Activated CD4-positive, alpha-beta memory T cell treated with anti-CD3 and anti-CD28 coated beads, Interleukin-2, amount 10 ng/mL, durations not matched to agents 7 days and 5 days (primary cell): ENCODE measurements at regions not wholly inside any gene's neighbourhood (a gene's known extent, or its start where the extent isn't known, plus 50 kb on each side); places are given as distances from the start of the nearest gene placed in this dataset.

Experiments used
- CTCF ChIA-PET: fragments of 350-600 bp; sonication (Branson Sonifier 250); formaldehyde crosslinking; loops from one replicate; lab custom pipeline; 2021; ENCODE audit warnings: antibody characterized with exemption, inconsistent platforms; lab: Charles Lee
- POLR2A ChIA-PET: fragments of 350-600 bp; sonication (Branson Sonifier 250); formaldehyde crosslinking; loops from one replicate; lab custom pipeline; 2021; ENCODE audit warnings: antibody characterized with exemption; lab: Charles Lee
- DNase-seq: peaks from one replicate; pipeline ENCODE4 v3.0.0-alpha.2; 2020
- H3K27ac Mint-ChIP-seq: one replicate; pipeline ENCODE4 v1.8.0; 2021; ENCODE audit warnings: mild to moderate bottlenecking, mixed read lengths
- H3K27me3 Mint-ChIP-seq: one replicate; pipeline ENCODE4 v1.8.0; 2021; ENCODE audit warnings: mixed read lengths
- H3K36me3 Mint-ChIP-seq: one replicate; pipeline ENCODE4 v1.8.0; 2021; ENCODE audit warnings: low read depth, mixed read lengths
- H3K4me1 Mint-ChIP-seq: one replicate; pipeline ENCODE4 v1.8.0; 2021; ENCODE audit warnings: mixed read lengths
- H3K4me3 Mint-ChIP-seq: one replicate; pipeline ENCODE4 v1.8.0; 2021; ENCODE audit warnings: mild to moderate bottlenecking, mixed read lengths
- H3K9me3 Mint-ChIP-seq: one replicate; pipeline ENCODE4 v1.8.0; 2021; ENCODE audit warnings: mixed read lengths

DNA sequence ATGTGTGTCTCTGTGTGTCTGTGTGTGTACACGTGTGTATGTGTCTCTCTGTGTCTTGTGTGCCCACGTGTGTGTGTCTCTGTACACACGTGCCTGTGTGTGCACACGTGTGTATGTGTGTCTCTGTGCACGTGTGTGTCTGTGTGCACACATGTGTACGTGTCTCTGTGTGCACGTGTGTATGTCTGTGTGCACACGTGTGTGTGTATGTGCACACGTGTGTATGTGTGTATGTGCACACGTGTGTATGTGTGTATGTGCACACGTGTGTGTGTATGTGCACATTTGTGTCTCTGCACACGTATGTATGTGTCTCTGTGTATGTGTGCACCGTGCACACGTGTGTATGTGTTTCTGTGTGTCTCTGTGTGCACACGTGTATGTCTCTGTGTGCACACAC is 248.7 kb upstream of the SHH start:
- Mint-ChIP-seq H3K36me3 (peaks cover 5% of the 10 kb centered on the region), H3K4me3 (no peak overlapping the region)

DNA sequence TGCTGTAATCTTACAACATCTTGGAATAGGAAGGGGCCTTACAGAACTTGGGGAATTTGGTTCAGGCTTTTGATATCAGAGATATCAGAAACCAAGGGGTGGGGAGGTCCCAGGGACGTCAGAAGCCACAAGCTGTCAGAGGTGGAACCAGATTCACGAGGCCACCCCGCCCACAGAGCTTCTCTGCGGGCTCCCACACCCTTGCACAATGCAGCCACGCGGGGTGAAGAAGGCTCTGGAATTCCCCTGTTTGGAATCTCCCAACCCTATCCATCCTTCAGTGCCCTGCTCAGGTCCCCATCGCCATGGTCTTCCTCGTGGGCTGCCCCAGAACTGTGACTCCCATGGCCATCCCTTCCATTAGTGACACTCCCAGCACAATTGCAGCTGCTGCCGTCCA is 247.1 kb upstream of the SHH start:
- Mint-ChIP-seq H3K27ac (no peak overlapping the region), H3K4me3 (no peak overlapping the region), H3K36me3 (peaks cover 5% of the 10 kb centered on the region), H3K9me3 (peaks cover 27% of the 10 kb centered on the region), H3K4me1 (no peaks in the 10 kb centered on the region), H3K27me3 (no peaks in the 10 kb centered on the region)
- no peak for DNase-seq
- POLR2A ChIA-PET = no interaction called here
- CTCF ChIA-PET = no interaction called here

More for the DNA sequence above, 248.7 kb upstream of the SHH start:
- H3K27me3 Mint-ChIP-seq = no peaks in the 10 kb centered on the region
- H3K27ac Mint-ChIP-seq = no peak overlapping the region
- ChIA-PET CTCF (no interaction called here), POLR2A (no interaction called here)
- H3K9me3 Mint-ChIP-seq = peaks cover 27% of the 10 kb centered on the region
- no peak for DNase-seq
- no peaks in the 10 kb centered on the region for H3K4me1 Mint-ChIP-seq

DNA sequence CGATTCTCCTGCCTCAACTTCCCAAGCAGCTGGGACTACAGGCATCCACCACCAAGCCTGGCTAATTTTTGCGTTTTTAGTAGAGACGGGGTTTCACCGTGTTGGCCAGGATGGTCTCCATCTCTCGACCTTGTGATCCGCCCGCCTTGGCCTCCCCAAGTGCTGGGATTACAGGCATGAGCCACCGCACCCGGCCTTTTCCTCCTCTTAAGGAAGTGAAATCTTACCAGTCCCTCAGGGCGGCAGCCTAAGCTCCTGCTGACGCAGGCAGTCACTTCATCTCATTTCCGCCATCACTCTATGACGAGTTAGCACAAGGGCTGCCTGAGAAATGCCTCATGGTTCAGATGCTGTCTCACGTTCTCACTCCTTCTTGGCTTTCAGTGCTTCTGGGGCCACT is 246.0 kb upstream of the SHH start:
- no peak overlapping the region for H3K4me3 Mint-ChIP-seq
- DNase-seq = no peak
- no peak overlapping the region for H3K27ac Mint-ChIP-seq
- ChIA-PET CTCF (no interaction called here), POLR2A (no interaction called here)
- H3K9me3 Mint-ChIP-seq = peaks cover 29% of the 10 kb centered on the region
- H3K4me1 Mint-ChIP-seq = no peaks in the 10 kb centered on the region
- H3K27me3 Mint-ChIP-seq = no peaks in the 10 kb centered on the region
- H3K36me3 Mint-ChIP-seq = peaks cover 5% of the 10 kb centered on the region

DNA sequence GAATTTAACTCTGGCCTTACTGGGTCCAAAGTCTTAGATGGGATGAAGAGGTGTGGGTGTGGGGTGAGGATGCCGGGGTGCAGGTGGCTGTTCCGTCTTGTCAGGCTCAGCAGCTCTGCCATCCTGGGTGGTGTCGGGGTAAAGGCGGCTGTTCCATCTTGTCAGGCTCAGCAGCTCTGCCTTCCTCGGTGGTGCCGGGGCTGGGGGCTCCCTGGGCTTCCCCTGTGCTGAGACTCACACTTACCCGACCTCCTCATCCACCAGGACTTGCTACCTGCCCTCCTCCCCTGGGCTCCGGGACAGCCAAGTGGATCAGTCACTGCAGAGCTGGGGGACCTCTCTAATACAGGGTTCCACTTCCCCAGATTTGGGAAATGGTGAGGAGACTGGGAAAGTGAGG is 244.3 kb upstream of the SHH start:
- ChIA-PET POLR2A (no interaction called here), CTCF (no interaction called here)
- H3K9me3 Mint-ChIP-seq = peaks cover 18% of the 10 kb centered on the region
- no peak overlapping the region for H3K27ac Mint-ChIP-seq
- H3K36me3 Mint-ChIP-seq = peaks cover 5% of the 10 kb centered on the region
- H3K27me3 Mint-ChIP-seq = no peaks in the 10 kb centered on the region
- no peaks in the 10 kb centered on the region for H3K4me1 Mint-ChIP-seq
- no peak overlapping the region for H3K4me3 Mint-ChIP-seq
- no peak for DNase-seq

DNA sequence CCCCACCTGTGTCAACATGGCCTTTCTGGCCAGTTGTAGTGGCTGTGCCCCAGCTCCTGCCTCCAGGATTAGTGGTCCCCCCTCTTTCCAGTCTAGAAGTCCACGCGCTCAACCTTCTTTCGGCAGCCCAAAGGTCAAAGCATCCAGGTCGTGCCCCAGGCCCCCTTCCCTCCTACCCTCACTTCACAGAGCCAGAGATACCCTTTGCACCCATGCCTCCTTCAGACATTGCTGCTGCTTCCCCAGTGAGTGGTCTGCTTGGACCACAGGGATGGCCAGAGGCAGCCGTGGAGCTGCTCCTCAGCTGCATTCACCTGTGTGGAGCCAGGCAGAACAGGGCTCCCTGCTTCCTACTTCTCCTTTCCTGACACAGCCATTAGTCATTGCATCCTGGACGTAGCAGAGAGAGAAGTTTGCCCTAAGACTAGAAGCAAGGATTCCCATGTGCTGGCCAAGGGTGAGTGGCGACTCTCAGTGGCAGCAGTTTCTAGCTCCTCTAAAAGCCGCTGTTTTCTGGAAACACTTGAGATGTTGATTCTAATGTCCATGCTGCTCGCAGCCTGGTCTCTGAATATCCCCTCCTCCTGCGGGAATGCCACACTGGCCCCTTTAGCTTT is 243.1 kb upstream of the SHH start:
- H3K4me1 Mint-ChIP-seq = no peaks in the 10 kb centered on the region
- no peaks in the 10 kb centered on the region for H3K27me3 Mint-ChIP-seq
- H3K36me3 Mint-ChIP-seq = no peaks in the 10 kb centered on the region
- ChIA-PET POLR2A (no interaction called here), CTCF (no interaction called here)
- no peak for DNase-seq
- H3K4me3 Mint-ChIP-seq = no peak overlapping the region
- H3K27ac Mint-ChIP-seq = no peak overlapping the region
- H3K9me3 Mint-ChIP-seq = peaks cover 6% of the 10 kb centered on the region

DNA sequence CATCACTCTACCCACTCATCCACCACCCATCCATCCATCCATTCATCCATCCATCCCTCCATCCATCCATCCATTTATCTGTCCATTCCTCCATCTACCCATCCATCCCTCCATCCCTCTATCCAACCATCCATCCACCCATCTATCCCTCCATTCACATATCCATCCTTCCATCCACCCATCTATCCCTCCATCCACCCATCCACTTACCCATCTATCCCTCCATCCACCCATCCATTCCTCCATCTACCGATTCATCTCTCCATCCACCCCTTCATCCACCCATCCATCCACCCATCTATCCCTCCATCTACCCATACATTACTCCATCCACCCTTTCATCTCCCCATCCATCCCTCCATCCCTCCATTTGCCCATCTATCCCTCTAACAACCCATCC is 239.6 kb upstream of the SHH start:
- ChIA-PET POLR2A (no interaction called here), CTCF (no interaction called here)
- no peak overlapping the region for H3K4me3 Mint-ChIP-seq
- H3K36me3 Mint-ChIP-seq = no peaks in the 10 kb centered on the region
- H3K27me3 Mint-ChIP-seq = no peaks in the 10 kb centered on the region
- DNase-seq = no peak
- peaks cover 2% of the 10 kb centered on the region for H3K9me3 Mint-ChIP-seq
- H3K27ac Mint-ChIP-seq = no peak overlapping the region
- H3K4me1 Mint-ChIP-seq = no peaks in the 10 kb centered on the region

DNA sequence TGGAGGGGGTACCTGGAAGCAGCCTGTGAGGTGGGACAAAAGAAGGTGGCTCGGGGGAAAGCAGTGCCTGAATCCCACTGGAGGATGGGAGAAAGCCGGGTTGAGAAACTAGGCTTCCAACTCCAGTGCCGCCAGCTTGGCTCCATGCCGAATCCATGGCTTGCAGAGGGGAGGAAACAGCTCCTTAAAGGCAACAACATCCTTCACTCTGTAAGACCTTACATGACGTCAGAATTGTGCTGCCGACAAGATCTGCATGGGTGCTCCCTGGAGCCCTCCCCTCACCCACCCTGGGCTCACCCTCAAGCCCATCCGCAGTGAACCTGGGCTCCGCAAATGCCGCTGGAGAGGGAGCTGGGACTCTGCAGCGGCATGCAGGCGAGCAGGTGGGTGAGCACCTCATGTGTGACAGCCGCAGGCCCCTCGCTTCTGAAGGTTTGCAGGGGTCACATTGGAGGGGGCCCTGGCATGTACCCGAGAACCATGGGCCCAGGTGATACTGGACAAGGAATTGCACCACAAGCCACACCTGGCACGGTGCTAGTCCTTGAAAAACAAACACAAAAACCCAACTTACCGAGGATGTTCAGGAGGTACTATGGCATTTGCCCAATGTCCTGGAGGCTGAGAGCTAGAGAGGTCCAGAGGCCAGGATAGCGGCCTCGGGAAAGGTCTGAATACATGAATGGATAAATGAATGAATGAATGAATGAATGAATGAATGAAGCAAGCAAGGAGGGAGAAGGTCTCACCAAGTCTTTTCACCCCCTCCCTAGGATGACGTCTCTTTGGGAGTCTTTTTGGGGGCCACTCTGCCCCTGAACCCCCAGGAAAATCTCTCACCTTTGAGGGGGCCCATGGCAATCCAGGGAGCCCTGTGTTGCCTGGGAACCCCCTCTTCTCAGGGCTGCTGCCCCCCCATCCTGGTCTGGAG is 238.6 kb upstream of the SHH start:
- H3K9me3 Mint-ChIP-seq = peaks cover 2% of the 10 kb centered on the region
- H3K36me3 Mint-ChIP-seq = no peaks in the 10 kb centered on the region
- no peak for DNase-seq
- POLR2A ChIA-PET = no interaction called here
- no peak overlapping the region for H3K4me3 Mint-ChIP-seq
- no peaks in the 10 kb centered on the region for H3K4me1 Mint-ChIP-seq
- no peak overlapping the region for H3K27ac Mint-ChIP-seq
- CTCF ChIA-PET = no interaction called here
- no peaks in the 10 kb centered on the region for H3K27me3 Mint-ChIP-seq

DNA sequence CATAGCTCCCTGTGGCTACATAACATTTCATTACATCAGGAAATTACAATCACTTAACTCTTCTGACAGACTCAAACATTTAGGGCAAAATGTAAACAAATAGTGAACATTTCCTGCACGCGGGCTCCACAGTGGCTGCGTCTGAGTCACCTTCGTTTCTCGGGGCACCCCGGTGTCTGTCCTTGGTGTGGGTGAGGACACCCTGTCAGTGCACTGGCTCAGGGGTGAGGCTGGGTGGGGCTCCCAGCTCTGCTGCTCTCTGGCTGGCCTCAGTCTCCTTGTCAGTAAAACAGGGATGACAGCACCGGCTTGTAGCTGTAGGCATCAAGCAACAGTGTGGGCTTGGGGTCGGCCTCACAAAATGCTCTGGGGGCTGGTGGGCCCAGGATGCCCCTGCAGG is 237.1 kb upstream of the SHH start:
- no peak overlapping the region for H3K4me3 Mint-ChIP-seq
- no peaks in the 10 kb centered on the region for H3K4me1 Mint-ChIP-seq
- no peaks in the 10 kb centered on the region for H3K36me3 Mint-ChIP-seq

DNA sequence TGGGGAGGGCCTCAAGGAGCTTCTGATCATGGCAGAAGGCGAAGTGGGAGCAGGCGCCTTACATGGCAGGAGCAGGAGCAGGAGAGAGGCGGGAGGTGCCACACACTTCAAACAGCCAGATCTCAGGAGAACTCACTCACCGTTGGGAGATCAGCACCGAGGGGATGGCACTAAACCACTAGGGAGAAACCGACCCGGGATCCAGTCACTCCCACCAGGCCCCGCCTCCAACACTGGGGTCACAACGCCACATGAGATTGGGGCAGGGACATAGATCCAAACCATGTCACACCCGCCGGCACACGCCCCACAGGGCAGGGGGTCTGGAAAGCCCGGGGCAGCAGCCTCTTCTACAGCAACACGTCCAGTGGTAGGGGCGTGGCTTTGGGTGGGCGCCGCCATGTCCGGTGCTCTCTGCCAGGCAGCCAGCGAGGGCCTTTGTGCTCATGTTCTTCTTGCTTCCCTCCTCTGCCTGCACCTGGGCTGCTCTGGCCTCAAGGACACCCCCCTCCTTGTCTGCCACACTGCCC is 233.8 kb upstream of the SHH start:
- ChIA-PET CTCF (no interaction called here), POLR2A (no interaction called here)
- Mint-ChIP-seq H3K9me3 (no peaks in the 10 kb centered on the region), H3K4me1 (no peaks in the 10 kb centered on the region), H3K27me3 (no peaks in the 10 kb centered on the region), H3K27ac (no peak overlapping the region), H3K4me3 (no peak overlapping the region), H3K36me3 (no peaks in the 10 kb centered on the region)
- DNase-seq = no peak

More for the DNA sequence above, 237.1 kb upstream of the SHH start:
- DNase-seq = no peak
- H3K27me3 Mint-ChIP-seq = no peaks in the 10 kb centered on the region
- peaks cover 2% of the 10 kb centered on the region for H3K9me3 Mint-ChIP-seq
- no peak overlapping the region for H3K27ac Mint-ChIP-seq
- ChIA-PET CTCF (no interaction called here), POLR2A (no interaction called here)

DNA sequence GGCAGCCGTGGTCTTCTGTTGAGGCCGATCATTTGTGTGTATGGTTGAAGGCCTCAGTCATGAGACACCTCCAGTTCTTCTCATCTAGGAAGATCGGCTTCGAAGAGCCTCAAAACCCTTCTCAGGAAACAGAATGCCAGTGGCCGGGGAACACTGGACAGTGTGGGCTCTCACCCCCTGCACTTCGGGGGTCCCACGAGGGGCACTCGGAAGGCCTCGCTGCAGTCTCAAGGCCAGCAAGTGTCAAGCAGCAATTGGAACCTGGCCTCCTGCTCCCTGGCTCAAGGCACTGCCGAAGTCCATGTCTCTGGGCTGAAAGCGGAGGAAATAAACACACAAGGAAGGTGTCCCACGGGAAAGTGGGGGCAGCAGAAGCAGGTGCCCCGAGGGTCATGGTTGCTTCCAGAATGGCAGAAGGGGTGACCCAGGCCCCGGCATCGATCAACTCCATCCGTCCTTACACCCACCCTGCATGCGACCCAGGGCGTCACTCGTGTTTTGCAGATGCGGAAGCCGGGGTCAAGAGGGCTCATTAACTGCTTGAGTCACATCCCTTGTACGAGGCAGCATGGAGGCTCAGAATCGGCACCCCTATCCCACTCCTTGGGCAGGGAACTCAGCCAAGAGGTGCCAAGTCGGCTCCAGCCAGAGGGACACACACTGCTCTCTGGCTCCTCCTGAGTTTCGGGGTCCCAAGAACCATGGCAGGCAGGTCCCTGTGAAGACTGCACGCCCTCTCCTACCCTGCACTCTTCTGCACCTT is 231.3 kb upstream of the SHH start:
- CTCF ChIA-PET = no interaction called here
- Mint-ChIP-seq H3K27me3 (no peaks in the 10 kb centered on the region), H3K4me1 (no peaks in the 10 kb centered on the region), H3K27ac (no peak overlapping the region), H3K4me3 (no peak overlapping the region), H3K9me3 (no peaks in the 10 kb centered on the region), H3K36me3 (no peaks in the 10 kb centered on the region)
- DNase-seq = no peak
- POLR2A ChIA-PET = no interaction called here

DNA sequence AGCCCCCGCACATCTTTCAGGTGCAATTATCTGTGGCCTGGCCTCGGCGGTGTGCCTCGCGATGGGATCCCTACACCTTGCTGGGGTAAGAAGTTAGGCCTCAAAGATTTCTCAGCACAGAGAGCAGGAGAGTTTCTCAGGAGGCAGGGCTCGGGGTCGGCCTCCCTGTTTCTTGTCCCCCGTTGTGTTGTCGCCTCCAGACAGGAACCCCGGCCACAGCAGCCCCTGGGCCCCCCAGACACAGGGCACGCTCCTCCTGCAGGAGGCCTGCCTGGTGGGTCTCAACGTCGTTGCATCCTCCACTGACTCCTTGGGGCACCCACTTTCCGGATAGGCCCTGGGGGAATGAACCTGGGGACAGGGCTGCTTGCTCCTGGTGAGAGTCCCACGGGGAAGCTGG is 229.1 kb upstream of the SHH start:
- Mint-ChIP-seq H3K4me3 (no peak overlapping the region), H3K4me1 (no peaks in the 10 kb centered on the region), H3K9me3 (no peaks in the 10 kb centered on the region), H3K36me3 (no peaks in the 10 kb centered on the region), H3K27ac (no peak overlapping the region), H3K27me3 (no peaks in the 10 kb centered on the region)
- ChIA-PET POLR2A (no interaction called here), CTCF (no interaction called here)
- no peak for DNase-seq

DNA sequence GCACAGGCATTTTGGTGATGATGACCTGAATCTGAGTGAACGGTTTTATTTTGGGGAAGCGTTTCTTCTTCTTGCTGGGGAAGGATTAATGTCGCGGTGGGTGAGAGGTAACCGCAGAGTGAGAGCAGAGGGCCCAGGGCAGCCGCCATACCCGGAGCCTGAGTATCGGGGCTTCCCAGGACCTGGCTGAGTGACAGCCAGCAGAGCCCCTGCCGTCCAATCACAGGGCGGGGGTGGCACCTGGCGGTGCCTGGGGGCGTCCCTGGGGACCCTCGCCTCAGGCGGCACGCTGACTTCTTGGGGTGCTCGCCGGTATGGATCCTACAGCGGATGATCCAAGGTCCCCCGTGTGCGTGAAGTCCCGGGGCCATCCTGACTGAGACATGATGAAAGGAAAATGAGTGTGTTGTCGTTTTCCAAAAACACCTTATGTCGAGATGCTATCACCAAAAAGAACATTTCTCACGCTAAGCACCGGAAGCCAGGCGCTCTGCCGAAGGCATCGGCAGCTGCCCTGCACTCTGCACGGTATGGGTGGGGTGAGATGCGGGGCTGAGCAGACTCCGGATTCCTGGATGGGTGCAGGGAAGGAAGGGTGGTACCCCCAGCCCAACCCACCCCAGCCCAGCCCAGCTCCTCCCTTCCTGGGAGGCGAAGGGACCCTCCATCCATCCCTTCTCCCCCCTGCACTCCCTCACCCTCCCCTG is 227.9 kb upstream of the SHH start:
- CTCF ChIA-PET = no interaction called here
- no peaks in the 10 kb centered on the region for H3K9me3 Mint-ChIP-seq

DNA sequence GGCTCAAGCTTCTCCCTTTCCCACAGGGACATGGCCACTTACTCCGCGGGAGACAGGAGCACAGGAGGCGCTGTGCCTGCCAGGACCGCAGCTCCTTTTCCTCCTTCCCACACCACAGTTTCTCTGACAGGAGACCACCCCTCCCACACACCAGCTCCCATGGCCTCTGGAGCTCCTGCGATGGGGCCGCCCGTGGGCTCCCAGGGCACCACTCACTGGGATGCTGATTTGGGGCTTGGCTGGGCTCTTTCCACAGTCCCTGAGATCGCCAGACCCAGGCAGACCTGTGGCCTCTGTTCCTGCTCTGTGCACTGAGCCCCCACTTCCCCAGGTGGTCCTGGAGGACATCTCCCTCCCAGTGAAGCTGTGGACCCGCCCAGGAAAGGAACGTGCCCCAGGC is 226.9 kb upstream of the SHH start:
- Mint-ChIP-seq H3K27ac (no peak overlapping the region), H3K4me3 (no peak overlapping the region), H3K9me3 (no peaks in the 10 kb centered on the region), H3K4me1 (no peaks in the 10 kb centered on the region), H3K36me3 (no peaks in the 10 kb centered on the region), H3K27me3 (no peaks in the 10 kb centered on the region)
- DNase-seq = no peak
- CTCF ChIA-PET = no interaction called here
- POLR2A ChIA-PET = no interaction called here

More for the DNA sequence above, 227.9 kb upstream of the SHH start:
- H3K4me1 Mint-ChIP-seq = no peaks in the 10 kb centered on the region
- H3K4me3 Mint-ChIP-seq = no peak overlapping the region
- no peaks in the 10 kb centered on the region for H3K36me3 Mint-ChIP-seq
- no peak for DNase-seq
- POLR2A ChIA-PET = no interaction called here
- no peaks in the 10 kb centered on the region for H3K27me3 Mint-ChIP-seq
- no peak overlapping the region for H3K27ac Mint-ChIP-seq
